Mammary epithelial cell (primary cell): ENCODE measurements at regions not wholly inside any gene's neighbourhood (a gene's known extent, or its start where the extent isn't known, plus 50 kb on each side); places are given as distances from the start of the nearest gene placed in this dataset.

Experiments used
- EZH2 ChIP-seq: IDR thresholded peaks from 2 replicates; pipeline ENCODE4 v1.6.1; 2012; ENCODE audit warnings: low read length, inconsistent platforms, borderline replicate concordance
- TF ChIP-seq, protein P1 (sequence below), 2 donors: IDR thresholded peaks in 1 of 2; conservative IDR thresholded peaks in 1 of 2; 2 replicates each; pipeline ENCODE4 v1.5.1; 2011 to 2012; ENCODE audit warnings: inconsistent platforms in 2 of 2, low read length in 2 of 2, mild to moderate bottlenecking in 2 of 2, control low read depth in 1 of 2, low read depth in 1 of 2; ENCODE audit not compliant: insufficient read depth in 1 of 2; ENCODE audit errors: extremely low read depth in 1 of 2

DNA sequence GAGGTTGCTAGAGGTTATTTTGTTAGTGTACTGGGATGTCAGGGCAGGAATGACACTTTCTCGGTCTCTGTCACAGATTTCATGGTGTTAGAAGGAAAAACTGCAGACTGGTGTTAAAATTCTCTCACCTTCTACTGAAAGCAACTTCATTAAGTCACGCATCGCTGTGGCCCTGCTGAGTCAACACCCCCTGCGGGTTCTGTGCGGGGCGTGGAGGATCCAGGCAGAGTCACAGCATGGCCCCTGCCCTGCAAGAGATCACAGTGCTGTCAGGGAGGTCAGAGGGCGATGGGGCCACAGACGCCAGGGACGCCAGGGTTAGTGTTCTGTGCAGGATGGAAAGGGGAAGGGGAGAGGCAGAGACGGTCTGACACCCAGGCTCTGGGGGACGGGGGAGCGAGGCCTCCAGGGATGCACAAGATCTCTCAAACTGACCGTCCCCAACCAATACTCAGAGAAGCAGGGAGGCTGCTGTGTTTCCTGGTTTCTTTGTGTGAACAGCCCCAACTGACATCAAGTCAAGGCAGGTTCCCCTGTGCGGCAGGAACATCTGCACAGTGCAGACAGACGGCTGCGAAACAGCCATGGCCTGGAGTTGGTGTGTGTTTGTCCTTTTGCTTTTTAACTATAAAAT lies 354.9 kb upstream of the SALL3 start:
- TF ChIP-seq, protein P1, sequence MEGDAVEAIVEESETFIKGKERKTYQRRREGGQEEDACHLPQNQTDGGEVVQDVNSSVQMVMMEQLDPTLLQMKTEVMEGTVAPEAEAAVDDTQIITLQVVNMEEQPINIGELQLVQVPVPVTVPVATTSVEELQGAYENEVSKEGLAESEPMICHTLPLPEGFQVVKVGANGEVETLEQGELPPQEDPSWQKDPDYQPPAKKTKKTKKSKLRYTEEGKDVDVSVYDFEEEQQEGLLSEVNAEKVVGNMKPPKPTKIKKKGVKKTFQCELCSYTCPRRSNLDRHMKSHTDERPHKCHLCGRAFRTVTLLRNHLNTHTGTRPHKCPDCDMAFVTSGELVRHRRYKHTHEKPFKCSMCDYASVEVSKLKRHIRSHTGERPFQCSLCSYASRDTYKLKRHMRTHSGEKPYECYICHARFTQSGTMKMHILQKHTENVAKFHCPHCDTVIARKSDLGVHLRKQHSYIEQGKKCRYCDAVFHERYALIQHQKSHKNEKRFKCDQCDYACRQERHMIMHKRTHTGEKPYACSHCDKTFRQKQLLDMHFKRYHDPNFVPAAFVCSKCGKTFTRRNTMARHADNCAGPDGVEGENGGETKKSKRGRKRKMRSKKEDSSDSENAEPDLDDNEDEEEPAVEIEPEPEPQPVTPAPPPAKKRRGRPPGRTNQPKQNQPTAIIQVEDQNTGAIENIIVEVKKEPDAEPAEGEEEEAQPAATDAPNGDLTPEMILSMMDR (conservative IDR thresholded peaks at IDR 0.05 in 1 of 2, IDR thresholded peaks at IDR 0.05 in 1 of 2; ENCODE audit: extremely low read depth in 1 of 2, insufficient read depth in 1 of 2, low read depth in 1 of 2, low read length in 2 of 2), result no peak
- TF ChIP-seq EZH2, result no peak
